Spleen (tissue), 7 donors: ENCODE measurements at regions not wholly inside any gene's neighbourhood (a gene's known extent, or its start where the extent isn't known, plus 50 kb on each side); places are given as distances from the start of the nearest gene placed in this dataset.

ENCODE experiments used
- CTCF ChIP-seq, 11 experiments: fragments of 200-600 bp in 7 of 11; fragments of 450-650 bp in 4 of 11; sonication (generic) in 4 of 11; IDR thresholded peaks in 8 of 11; conservative IDR thresholded peaks in 3 of 11; 1 replicate in 7 of 11; 2 replicates in 4 of 11; pipeline versions ENCODE4 v1.4.0 to v1.8.0; 2016 to 2021; ENCODE audit warnings: antibody characterized with exemption in 11 of 11, inconsistent platforms in 4 of 11, mild to moderate bottlenecking in 1 of 11
- POLR2A ChIP-seq, 3 donors: fragments of 450-650 bp; IDR thresholded peaks; one replicate each; pipeline ENCODE4 v1.5.1; 2017; ENCODE audit warnings: antibody characterized with exemption in 3 of 3, mild to moderate bottlenecking in 1 of 3
- donor health status: DM: no; HTN: no; CAD: no; lungs with moderate emphysema.
- donor health status: DM: no; HTN: no; CAD: no.
- donor health status: DM: no; HTN: no; CAD: no.

- TF ChIP-seq CTCF (IDR thresholded peaks at IDR 0.05 in 8 of 11, conservative IDR thresholded peaks at IDR 0.05 in 3 of 11), result no peak
- no peak for TF ChIP-seq POLR2A (IDR thresholded peaks at IDR 0.05)
Measured at GRCh38 chr5:170445936-170446335, 56.8 kb upstream of the KCNMB1 start.
